ENCODE measurements at regions not wholly inside any gene's neighbourhood (a gene's known extent, or its start where the extent isn't known, plus 50 kb on each side); places are given as distances from the start of the nearest gene placed in this dataset.

GRCh38 chr6:23045280-23045679 is 475.9 kb downstream of the HDGFL1 start:
- TF ChIP-seq GATA3 (IDR thresholded peaks at IDR 0.05; ENCODE audit: low read depth, low read length) (no peak), GATA2 (IDR thresholded peaks at IDR 0.05; ENCODE audit: low read depth, low read length) (no peak)
